OCI-LY7 (cell line): ENCODE measurements at regions not wholly inside any gene's neighbourhood (a gene's known extent, or its start where the extent isn't known, plus 50 kb on each side); places are given as distances from the start of the nearest gene placed in this dataset.

Source experiments
- BruUV-seq: library from RNA; stranded (reverse); fragments of 400-500 nt; replicated peaks from 2 replicates; lab custom pipeline; 2021; lab: Mats Ljungman, UMichigan
- CTCF ChIA-PET: fragments of 300-600 bp; sonication (Branson Sonifier 250); formaldehyde crosslinking; loops from one replicate; lab custom pipeline; 2022; ENCODE audit warnings: antibody characterized with exemption; ENCODE audit not compliant: unreplicated experiment; lab: Charles Lee
- POLR2A ChIA-PET: fragments of 300-600 bp; sonication (Branson Sonifier 250); formaldehyde crosslinking; loops from one replicate; lab custom pipeline; 2022; ENCODE audit warnings: antibody characterized with exemption; lab: Charles Lee
- DNase-seq: peaks from one replicate; pipeline ENCODE4 v3.0.0-alpha.2; 2015; ENCODE audit warnings: low spot score
- H2AFZ ChIP-seq: fragments of 200-600 bp; sonication (generic), shearing (Covaris generic); 2 replicates; pipeline ENCODE4 v1.6.1; 2014; ENCODE audit warnings: mild to moderate bottlenecking, antibody characterized with exemption, low read length, moderate library complexity
- H3K27ac ChIP-seq: fragments of 200-600 bp; sonication (generic); 2 replicates; pipeline ENCODE4 v1.5.1; 2014; ENCODE audit warnings: mixed run types, low read depth, mild to moderate bottlenecking, moderate library complexity, low read length, inconsistent platforms; ENCODE audit not compliant: poor library complexity, severe bottlenecking
- H3K36me3 ChIP-seq: fragments of 200-600 bp; sonication (generic); 2 replicates; pipeline ENCODE4 v1.6.1; 2014; ENCODE audit warnings: mild to moderate bottlenecking, antibody characterized with exemption, low read length, moderate library complexity, mixed read lengths; ENCODE audit not compliant: insufficient read depth
- H3K4me1 ChIP-seq: fragments of 200-600 bp; sonication (generic); 2 replicates; pipeline ENCODE4 v1.5.1; 2014; ENCODE audit warnings: mild to moderate bottlenecking, low read length; ENCODE audit not compliant: insufficient read depth, poor library complexity, severe bottlenecking
- H3K4me2 ChIP-seq: fragments of 200-600 bp; sonication (generic); 2 replicates; pipeline ENCODE4 v1.6.1; 2014; ENCODE audit warnings: mild to moderate bottlenecking, low read length
- H3K4me3 ChIP-seq: fragments of 200-600 bp; sonication (generic); 2 replicates; pipeline ENCODE4 v1.5.1; 2014; ENCODE audit warnings: mild to moderate bottlenecking, low read depth, low read length; ENCODE audit not compliant: poor library complexity, severe bottlenecking
- H3K79me2 ChIP-seq: fragments of 200-600 bp; sonication (generic); 2 replicates; pipeline ENCODE4 v1.6.1; 2016; ENCODE audit warnings: low read depth, mild to moderate bottlenecking, low read length, moderate library complexity, mixed read lengths; ENCODE audit not compliant: insufficient read depth
- H3K9me2 ChIP-seq: fragments of 200-600 bp; sonication (generic); 2 replicates; pipeline ENCODE4 v1.6.1; 2016; ENCODE audit warnings: mild to moderate bottlenecking, low read length, mixed read lengths; ENCODE audit not compliant: insufficient read depth
- H3K9me3 ChIP-seq: fragments of 200-600 bp; sonication (generic); 2 replicates; pipeline ENCODE4 v1.6.1; 2014; ENCODE audit warnings: mild to moderate bottlenecking, mixed run types, low read length, mixed read lengths
- H4K20me1 ChIP-seq: fragments of 200-600 bp; sonication (generic); 2 replicates; pipeline ENCODE4 v1.6.1; 2014; ENCODE audit warnings: mild to moderate bottlenecking, antibody characterized with exemption, low read length, moderate library complexity, mixed read lengths; ENCODE audit not compliant: insufficient read depth
- EZH2phosphoT487 ChIP-seq: fragments of 200-600 bp; sonication (generic); IDR thresholded peaks from 2 replicates; pipeline ENCODE4 v1.6.1; 2018; ENCODE audit warnings: low read depth, borderline replicate concordance, mild to moderate bottlenecking, mixed run types, antibody characterized with exemption, low read length, moderate library complexity, mixed read lengths
- intact Hi-C: fragments of 100-400 bp; cut with micrococcal nuclease; formaldehyde crosslinking; loops from one replicate; pipeline ENCODE4 v1.10.0; 2022; ENCODE audit not compliant: unreplicated experiment
- TF ChIP-seq, protein P1 (sequence below): fragments of 200-600 bp; sonication (generic); conservative IDR thresholded peaks from 2 replicates; pipeline ENCODE4 v1.5.1; 2014; ENCODE audit warnings: mild to moderate bottlenecking, antibody characterized with exemption, low read length, moderate library complexity, mixed read lengths

GRCh38 chr10:3339121-3339520, 166.5 kb upstream of the PITRM1 start:
- TF ChIP-seq, protein P1, sequence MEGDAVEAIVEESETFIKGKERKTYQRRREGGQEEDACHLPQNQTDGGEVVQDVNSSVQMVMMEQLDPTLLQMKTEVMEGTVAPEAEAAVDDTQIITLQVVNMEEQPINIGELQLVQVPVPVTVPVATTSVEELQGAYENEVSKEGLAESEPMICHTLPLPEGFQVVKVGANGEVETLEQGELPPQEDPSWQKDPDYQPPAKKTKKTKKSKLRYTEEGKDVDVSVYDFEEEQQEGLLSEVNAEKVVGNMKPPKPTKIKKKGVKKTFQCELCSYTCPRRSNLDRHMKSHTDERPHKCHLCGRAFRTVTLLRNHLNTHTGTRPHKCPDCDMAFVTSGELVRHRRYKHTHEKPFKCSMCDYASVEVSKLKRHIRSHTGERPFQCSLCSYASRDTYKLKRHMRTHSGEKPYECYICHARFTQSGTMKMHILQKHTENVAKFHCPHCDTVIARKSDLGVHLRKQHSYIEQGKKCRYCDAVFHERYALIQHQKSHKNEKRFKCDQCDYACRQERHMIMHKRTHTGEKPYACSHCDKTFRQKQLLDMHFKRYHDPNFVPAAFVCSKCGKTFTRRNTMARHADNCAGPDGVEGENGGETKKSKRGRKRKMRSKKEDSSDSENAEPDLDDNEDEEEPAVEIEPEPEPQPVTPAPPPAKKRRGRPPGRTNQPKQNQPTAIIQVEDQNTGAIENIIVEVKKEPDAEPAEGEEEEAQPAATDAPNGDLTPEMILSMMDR, result no peak
- TF ChIP-seq EZH2phosphoT487, result no peak
- Histone ChIP-seq H3K4me3 (no peak overlapping the region), H3K9me3 (no peaks in the 10 kb centered on the region), H4K20me1 (no peaks in the 10 kb centered on the region), H3K79me2 (no peaks in the 10 kb centered on the region), H3K36me3 (no peaks in the 10 kb centered on the region), H3K4me2 (no peak overlapping the region), H3K27ac (no peak overlapping the region), H2AFZ (no peak overlapping the region), H3K4me1 (no peaks in the 10 kb centered on the region), H3K9me2 (no peaks in the 10 kb centered on the region)
- ChIA-PET CTCF (no interaction called here), POLR2A (no interaction called here)
- DNase-seq, result no peak
- BruUV-seq, result no TSS peak
- intact Hi-C loops, result no loop called here

GRCh38 chr10:3337741-3338140, 165.2 kb upstream of the PITRM1 start:
- POLR2A ChIA-PET, result interaction anchor here (0.6 kb wide), 1 partner anchor 1020 kb away, joined by 3 read pairs; no protein-coding TSS in a partner anchor

DNA sequence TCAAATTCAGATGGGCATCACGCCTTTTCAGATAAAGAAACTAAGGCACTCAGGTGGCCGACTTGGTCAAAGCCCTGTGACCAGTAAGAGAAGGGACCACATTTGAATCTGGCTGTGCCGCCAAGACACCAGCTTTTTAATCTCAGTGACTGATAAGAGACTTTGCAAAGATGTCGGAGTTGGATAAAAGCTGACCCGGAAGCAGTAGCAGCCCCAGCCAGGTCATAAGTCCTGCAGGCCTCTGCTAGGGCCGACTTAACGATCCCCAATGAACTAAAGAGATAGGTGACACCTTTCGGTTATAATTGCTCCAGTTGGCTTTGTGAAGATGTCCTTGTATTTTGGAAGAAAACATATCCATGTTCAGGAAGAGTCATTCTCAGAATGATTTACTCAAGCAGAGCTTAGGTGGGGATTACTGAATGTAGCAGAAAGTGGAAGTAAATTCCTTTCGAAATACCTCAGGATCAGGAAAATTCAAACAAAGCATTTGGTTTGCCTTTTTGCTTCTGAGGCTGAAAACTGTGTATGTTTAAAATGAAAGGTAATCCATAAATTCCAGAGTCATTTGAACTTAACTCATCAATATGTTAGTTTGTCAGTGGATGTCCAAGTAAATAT, 164.2 kb upstream of the PITRM1 start:
- ChIA-PET CTCF (no interaction called here), POLR2A (no interaction called here)
- Histone ChIP-seq H2AFZ (no peak overlapping the region), H3K36me3 (no peaks in the 10 kb centered on the region), H3K4me3 (no peak overlapping the region), H3K9me3 (no peaks in the 10 kb centered on the region), H3K9me2 (no peaks in the 10 kb centered on the region), H3K4me2 (no peak overlapping the region), H4K20me1 (no peaks in the 10 kb centered on the region), H3K4me1 (no peaks in the 10 kb centered on the region), H3K79me2 (no peaks in the 10 kb centered on the region), H3K27ac (no peak overlapping the region)
- DNase-seq, result no peak
- TF ChIP-seq, protein P1, result no peak
- no peak for TF ChIP-seq EZH2phosphoT487
- no TSS peak for BruUV-seq
- intact Hi-C loops, result no loop called here

More at GRCh38 chr10:3337741-3338140, 165.2 kb upstream of the PITRM1 start:
- H3K4me1 ChIP-seq, result no peaks in the 10 kb centered on the region
- no peak for DNase-seq
- no peak overlapping the region for H3K27ac ChIP-seq
- no peaks in the 10 kb centered on the region for H4K20me1 ChIP-seq
- H3K79me2 ChIP-seq, result no peaks in the 10 kb centered on the region
- H3K9me2 ChIP-seq, result no peaks in the 10 kb centered on the region
- BruUV-seq, result no TSS peak
- no peak overlapping the region for H3K4me2 ChIP-seq
- CTCF ChIA-PET, result no interaction called here
- no peaks in the 10 kb centered on the region for H3K9me3 ChIP-seq
- intact Hi-C loops, result no loop called here
- no peak overlapping the region for H2AFZ ChIP-seq
- H3K36me3 ChIP-seq, result no peaks in the 10 kb centered on the region
- H3K4me3 ChIP-seq, result no peak overlapping the region
- no peak for TF ChIP-seq EZH2phosphoT487
- TF ChIP-seq, protein P1, result no peak
